GM21717 (cell line): ENCODE measurements at regions not wholly inside any gene's neighbourhood (a gene's known extent, or its start where the extent isn't known, plus 50 kb on each side); places are given as distances from the start of the nearest gene placed in this dataset.
"Not testable (repeated sequence)": the region's sequence is repeated elsewhere in the genome, so short reads cannot be mapped to it uniquely, and the experiment has no call there.

ENCODE experiments used
- ATAC-seq: cut with Tn5 transposase; IDR thresholded peaks from one replicate; pipeline ENCODE4 v1.9.1; 2021; ENCODE audit warnings: mild to moderate bottlenecking, moderate library complexity; ENCODE audit not compliant: unreplicated experiment

- ATAC-seq: no peak
Observed at GRCh38 chr1:9441451-9442133, 97.7 kb upstream of the SLC25A33 start.

- ATAC-seq: no peak
Observed at GRCh38 chr1:9442278-9442846, 96.9 kb upstream of the SLC25A33 start.

GRCh38 chr1:9442986-9443385, 96.3 kb upstream of the SLC25A33 start:
- ATAC-seq: no peak

- no peak for ATAC-seq
Observed at GRCh38 chr1:9443913-9444445, 95.3 kb upstream of the SLC25A33 start.

- no peak for ATAC-seq
Observed at GRCh38 chr1:9444532-9444931, 94.7 kb upstream of the SLC25A33 start.

GRCh38 chr1:9445081-9445480, 94.2 kb upstream of the SLC25A33 start:
- not testable (repeated sequence) for ATAC-seq

- ATAC-seq: no peak
Observed at GRCh38 chr1:9447215-9447960, 91.9 kb upstream of the SLC25A33 start.

GRCh38 chr1:9448132-9449109, 90.8 kb upstream of the SLC25A33 start:
- no peak for ATAC-seq

- ATAC-seq: no peak
Observed at GRCh38 chr1:9449110-9449627, 90.1 kb upstream of the SLC25A33 start.

GRCh38 chr1:9449976-9450696, 89.1 kb upstream of the SLC25A33 start:
- no peak for ATAC-seq

GRCh38 chr1:9451081-9451480, 88.2 kb upstream of the SLC25A33 start:
- ATAC-seq: no peak

- ATAC-seq: no peak
Observed at GRCh38 chr1:9452516-9453140, 86.6 kb upstream of the SLC25A33 start.

GRCh38 chr1:9453375-9453774, 85.9 kb upstream of the SLC25A33 start:
- no peak for ATAC-seq

GRCh38 chr1:9453779-9454418, 85.4 kb upstream of the SLC25A33 start:
- no peak for ATAC-seq

GRCh38 chr1:9454494-9455066, 84.7 kb upstream of the SLC25A33 start:
- ATAC-seq: no peak

GRCh38 chr1:9455487-9456234, 83.6 kb upstream of the SLC25A33 start:
- no peak for ATAC-seq

- no peak for ATAC-seq
Observed at GRCh38 chr1:9456833-9457232, 82.4 kb upstream of the SLC25A33 start.
